Stimulated activated naive CD8-positive, alpha-beta T cell treated with anti-CD3 and anti-CD28 coated beads, Interleukin-15, Interleukin-2, amounts not matched to agents 100 U/mL and 50 U/mL, for 24 hours (primary cell): ENCODE measurements at regions not wholly inside any gene's neighbourhood (a gene's known extent, or its start where the extent isn't known, plus 50 kb on each side); places are given as distances from the start of the nearest gene placed in this dataset.

Experiments used
- ATAC-seq: fragments of 150-1000 bp; cut with Tn5 transposase; one replicate; pipeline ENCODE4 v1.10.0; 2021
- DNase-seq: peaks from one replicate; pipeline ENCODE4 v3.0.0; 2021

DNA sequence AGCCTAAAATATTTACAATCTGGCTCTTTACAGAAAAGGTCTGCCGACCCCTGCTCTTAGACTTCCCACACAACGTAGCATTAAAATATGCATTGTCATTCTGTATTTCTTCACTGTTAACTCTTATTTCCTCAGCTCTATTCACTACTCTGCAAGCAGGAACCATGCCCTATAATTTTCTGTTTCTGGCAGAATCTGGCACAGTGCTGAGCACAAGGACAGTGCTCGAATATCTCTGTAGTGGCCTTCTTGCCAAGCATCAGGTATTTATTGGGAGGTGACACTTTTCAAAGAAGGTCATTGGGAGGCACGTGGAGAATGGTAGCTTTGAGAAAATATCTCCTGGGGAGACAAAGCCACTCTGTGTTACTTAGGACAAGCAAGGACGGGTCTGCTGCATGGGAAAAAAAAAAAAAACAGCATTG, 77.9 kb downstream of the PSMG1 start:
- no peak for ATAC-seq
- no peak for DNase-seq

GRCh38 chr21:39104911-39105310, 78.3 kb downstream of the PSMG1 start:
- DNase-seq: no peak
- ATAC-seq: no peak

GRCh38 chr21:39103689-39104088, 79.6 kb downstream of the PSMG1 start:
- no peak for DNase-seq
- no peak for ATAC-seq

- DNase-seq: no peak
- ATAC-seq: no peak
These were observed 83.4 kb downstream of the PSMG1 start for GRCh38 chr21:39099859-39100258.

- ATAC-seq (no peak), DNase-seq (no peak)
These were observed 84.5 kb downstream of the PSMG1 start for GRCh38 chr21:39098696-39099200.

GRCh38 chr21:39097981-39098380, 85.3 kb downstream of the PSMG1 start:
- ATAC-seq: no peak
- DNase-seq: no peak

DNA sequence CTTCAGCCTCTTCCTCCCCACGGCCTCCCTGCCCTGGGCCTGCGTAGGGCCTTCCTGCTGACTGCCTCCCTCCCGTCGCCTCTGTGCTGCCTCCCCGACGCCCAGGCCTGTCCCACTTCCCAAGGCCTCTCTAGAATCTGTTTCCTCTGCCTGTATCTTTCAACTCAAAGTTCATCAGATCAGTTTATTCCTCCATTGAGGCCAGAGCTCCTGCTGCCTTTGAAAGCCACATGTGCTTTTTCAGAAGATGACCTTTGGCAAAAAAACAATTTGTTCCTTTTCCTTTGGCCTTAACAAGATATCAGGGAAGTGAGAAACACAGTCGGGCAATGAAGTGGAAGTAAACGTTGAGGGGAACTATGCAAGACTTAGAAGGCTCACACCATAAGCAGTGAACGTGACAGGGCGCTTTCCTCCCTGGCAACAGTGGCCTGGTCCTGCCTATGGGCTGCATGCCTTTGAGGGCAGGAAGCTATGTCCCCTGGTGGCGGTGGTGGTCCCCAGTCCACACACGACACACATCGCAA, 85.9 kb downstream of the PSMG1 start:
- ATAC-seq (no peak), DNase-seq (no peak)

- ATAC-seq: no peak
- DNase-seq: no peak
These were observed 86.5 kb downstream of the PSMG1 start for GRCh38 chr21:39096754-39097153.

DNA sequence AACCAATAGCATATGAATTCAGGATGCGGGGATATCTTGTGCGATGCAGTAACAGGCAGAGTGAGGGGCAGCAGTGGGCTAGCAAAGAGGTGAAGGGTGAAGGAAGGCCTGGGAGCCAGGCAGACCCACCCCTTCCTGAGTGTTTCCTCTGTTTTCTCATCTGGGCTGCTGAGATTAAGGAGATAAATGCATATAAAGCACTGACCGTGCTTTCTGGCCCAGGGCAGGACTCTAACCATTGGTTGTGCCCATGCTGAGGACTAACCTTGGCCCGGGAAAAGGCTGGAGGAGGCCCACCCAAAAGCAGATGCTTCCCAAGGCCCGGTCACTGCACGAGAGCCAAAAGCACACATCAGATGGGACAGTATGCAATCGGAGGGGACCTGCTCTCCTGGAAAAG, 87.6 kb downstream of the PSMG1 start:
- ATAC-seq (no peak), DNase-seq (no peak)

DNA sequence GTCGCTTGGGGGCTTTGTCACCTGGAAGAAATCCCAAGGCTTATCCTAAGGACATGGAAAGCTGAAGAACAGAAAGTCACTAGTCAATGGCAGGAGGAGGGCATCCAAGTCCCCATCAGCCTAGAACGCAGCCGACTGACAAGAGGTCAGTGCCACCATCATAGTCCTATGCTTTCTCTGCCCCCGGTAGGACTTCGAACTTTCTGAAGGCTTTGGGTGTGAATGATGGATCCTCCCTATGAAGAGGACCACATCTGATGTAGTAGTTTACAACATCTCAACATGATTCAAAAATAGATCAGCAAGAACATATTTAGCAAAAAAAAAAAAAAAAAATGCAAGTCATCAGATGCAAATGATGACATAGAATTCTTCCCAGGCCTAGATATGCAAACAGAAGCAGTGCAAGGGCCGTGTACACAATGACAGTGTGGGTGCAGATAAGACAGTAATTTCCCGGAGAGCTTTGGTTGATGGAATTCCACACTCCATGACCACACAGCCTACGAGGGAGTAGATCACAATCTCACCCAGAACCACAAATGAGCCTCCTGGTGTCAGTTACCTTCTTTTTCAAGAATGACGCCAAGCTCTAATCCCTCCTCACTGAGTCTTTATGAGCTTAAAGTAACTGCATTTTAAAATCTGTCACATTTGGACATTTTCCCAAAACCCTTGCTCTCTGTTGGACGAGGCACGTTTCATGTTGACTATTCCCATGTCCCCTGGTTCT, 88.2 kb downstream of the PSMG1 start:
- ATAC-seq (no peak), DNase-seq (no peak)

- ATAC-seq: no peak
- DNase-seq: no peak
These were observed 89.0 kb downstream of the PSMG1 start for GRCh38 chr21:39094087-39094780.

- no peak for DNase-seq
- no peak for ATAC-seq
These were observed 89.7 kb downstream of the PSMG1 start for GRCh38 chr21:39093526-39093925.

GRCh38 chr21:39088831-39089380, 94.3 kb downstream of the PSMG1 start:
- DNase-seq: no peak

GRCh38 chr21:39088031-39088370, 95.2 kb downstream of the PSMG1 start:
- ATAC-seq: no peak
- no peak for DNase-seq

More at GRCh38 chr21:39088831-39089380, 94.3 kb downstream of the PSMG1 start:
- ATAC-seq: no peak

DNA sequence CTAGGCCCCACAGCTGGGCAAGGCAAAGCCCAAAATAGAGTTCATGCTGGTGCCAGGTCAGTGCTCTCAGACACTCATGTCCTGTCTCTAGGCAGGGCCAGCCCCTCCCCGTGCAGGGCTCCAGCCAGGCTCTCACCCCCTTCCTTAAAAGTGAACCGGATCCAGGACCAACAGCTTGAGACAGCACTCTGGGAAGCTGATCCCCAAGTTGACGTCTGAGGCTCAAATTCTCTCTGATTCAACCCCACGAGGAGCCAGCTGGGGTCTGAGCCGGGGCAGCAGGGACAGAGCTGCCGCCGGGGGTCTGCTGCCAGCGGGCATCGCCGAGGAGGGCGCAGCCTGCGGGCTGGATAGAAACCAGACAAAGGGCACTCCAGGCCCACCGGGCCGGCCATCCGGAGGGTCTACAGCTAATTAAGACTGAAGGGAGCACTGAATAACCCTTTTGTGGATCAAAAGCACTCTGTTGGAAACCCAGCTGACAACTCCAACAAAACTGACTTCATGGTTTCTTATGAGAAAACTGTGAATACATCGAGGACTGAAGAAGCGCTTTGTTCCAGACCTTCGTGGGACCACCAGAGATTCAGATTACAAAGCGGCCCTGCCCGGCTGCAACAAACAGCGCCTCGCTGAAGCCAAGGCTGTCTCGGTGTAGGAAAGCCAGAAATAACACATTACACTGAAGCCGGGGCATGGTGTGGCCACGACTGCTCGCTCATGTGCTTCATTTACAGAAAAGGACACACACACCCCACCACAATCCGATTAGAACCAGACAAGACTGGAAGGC, 95.8 kb downstream of the PSMG1 start:
- ATAC-seq (no peak), DNase-seq (no peak)

DNA sequence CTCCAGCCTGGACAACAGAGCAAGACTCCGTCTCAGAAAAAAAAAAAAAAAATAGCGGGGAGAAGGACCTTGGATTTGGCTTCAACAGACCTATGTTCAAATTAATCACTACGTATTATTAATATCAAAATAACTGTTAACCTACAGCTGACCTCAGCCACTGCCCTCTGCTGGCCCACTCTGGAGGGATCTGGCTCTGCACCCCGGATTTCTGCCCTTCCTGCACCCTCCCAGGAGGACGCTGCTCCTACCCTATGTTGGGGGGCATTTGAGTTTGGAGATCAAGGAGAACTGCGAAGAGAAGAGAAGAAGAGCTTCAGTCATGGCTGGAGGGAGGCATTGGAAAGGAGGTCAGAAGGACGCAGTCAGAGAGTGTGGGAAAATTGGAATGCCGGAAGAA, 96.7 kb downstream of the PSMG1 start:
- DNase-seq: no peak
- ATAC-seq: no peak

DNA sequence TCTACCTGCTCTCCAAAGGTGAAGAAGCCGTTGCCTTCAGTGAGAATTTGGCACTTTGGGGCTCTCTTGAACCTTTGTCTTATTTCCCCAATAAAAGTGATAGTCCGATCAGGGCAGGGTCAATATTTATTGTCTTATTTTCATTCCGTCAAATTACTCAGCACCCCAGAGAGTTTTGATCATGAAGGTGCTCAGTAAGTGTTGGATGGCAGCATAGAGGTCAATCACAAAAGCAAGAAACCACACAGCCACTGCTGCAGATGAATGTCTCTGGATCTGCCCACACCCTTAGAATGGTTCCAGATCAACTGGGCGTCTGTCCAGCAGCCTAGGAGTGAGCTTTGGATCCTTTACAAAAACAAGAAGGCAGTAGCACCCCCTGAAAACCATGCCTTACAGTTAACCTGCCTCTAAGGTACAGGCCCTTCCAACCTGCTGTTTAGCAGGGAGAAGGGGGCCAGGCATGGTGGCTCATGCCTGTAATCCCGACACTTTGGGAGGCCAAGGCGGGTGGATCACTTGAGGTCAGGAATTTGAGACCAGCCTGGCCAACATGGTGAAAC, 97.3 kb downstream of the PSMG1 start:
- DNase-seq (no peak), ATAC-seq (no peak)

GRCh38 chr21:39084979-39085729, 98.1 kb downstream of the PSMG1 start:
- ATAC-seq: no peak
- DNase-seq: no peak

- no peak for DNase-seq
- no peak for ATAC-seq
These were observed 99.2 kb downstream of the PSMG1 start for GRCh38 chr21:39084073-39084472.

- DNase-seq (no peak), ATAC-seq (no peak)
These were observed 99.8 kb downstream of the PSMG1 start for GRCh38 chr21:39083377-39084008.
